ENCODE measurements at regions not wholly inside any gene's neighbourhood (a gene's known extent, or its start where the extent isn't known, plus 50 kb on each side); places are given as distances from the start of the nearest gene placed in this dataset.

DNA sequence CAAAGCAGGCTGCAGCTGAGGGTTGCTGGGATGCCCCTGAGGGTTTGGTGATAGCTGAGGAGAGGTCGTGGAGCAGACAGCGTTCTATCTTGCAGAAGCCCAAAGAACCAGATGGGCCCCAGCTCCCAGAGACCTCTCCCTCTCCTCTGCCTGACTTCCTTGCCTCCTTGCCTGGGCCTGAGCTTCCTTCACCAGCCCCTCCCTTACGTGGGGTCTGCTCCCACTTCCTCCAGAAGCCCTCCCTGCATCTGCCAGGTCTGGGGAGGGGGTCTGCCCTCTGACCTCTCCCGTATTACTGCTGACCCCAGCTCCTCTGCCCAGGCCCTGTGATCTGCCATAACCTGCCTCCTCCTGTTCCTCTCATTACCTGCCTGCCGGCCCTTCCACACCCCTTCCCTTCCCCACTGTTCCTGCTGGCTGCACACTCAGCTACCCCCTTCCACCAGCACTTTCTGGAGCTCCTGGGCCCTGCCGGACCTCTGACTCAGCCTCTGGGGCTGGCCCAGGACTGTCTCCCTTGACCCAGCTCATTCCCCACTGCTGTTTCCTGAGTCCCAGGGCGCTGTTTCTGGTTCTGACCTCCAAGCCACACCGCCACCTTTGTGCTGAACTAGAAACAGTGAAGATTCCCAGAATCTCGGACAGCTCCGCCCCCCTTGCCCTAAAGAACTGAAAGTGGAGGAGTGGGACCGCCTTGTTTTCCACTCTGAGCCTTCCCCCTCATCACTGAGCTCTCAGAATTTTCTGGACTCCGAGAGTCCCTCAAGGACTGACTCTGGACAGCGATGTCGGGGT lies 237.7 kb upstream of the C1orf174 start:
- no peak for DNase-seq
- H3K4me3 ChIP-seq (ENCODE audit: low read depth, low read length): no peak overlapping the region
- no peaks in the 10 kb centered on the region for H3K36me3 ChIP-seq (replicated peaks)
- H3K27me3 ChIP-seq (replicated peaks): no peaks in the 10 kb centered on the region
- in situ Hi-C loops (cut with HindIII; ENCODE audit: low pct_ligation_motif_present, low sequenced_read_pairs): no loop called here
- no peak for TF ChIP-seq CTCF (IDR thresholded peaks at IDR 0.05; ENCODE audit: low read depth, low read length, missing control alignments)
- no peak overlapping the region for H3K27ac ChIP-seq

DNA sequence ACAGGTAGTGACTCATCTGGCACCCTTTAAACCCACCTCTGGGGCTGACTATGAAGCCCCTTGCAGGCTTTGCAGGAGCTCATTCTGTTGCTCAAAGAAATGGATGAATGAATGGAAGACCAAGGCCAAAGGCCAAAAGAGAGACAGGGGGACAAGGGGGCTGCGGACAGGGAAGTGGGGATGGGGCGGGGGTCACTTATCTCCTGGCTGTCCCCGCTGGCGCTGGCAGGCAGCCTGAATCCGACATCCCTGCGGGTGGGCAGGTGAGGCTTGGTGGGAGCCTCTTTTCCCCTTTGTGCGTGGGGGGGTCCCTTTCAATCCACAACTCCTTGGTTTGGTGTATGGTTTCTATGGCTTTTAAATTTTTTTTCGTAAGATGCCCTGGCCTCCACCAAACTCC lies 239.6 kb upstream of the C1orf174 start:
- in situ Hi-C loops (cut with HindIII; ENCODE audit: low pct_ligation_motif_present, low sequenced_read_pairs): no loop called here

GRCh38 chr1:4140241-4140640 lies 240.2 kb upstream of the C1orf174 start:
- no peak for TF ChIP-seq CTCF (IDR thresholded peaks at IDR 0.05; ENCODE audit: low read depth, low read length, missing control alignments)
- DNase-seq: no peak
- in situ Hi-C loops (cut with HindIII; ENCODE audit: low pct_ligation_motif_present, low sequenced_read_pairs): no loop called here
- no peaks in the 10 kb centered on the region for H3K27me3 ChIP-seq (replicated peaks)
- H3K36me3 ChIP-seq (replicated peaks): no peaks in the 10 kb centered on the region
- H3K27ac ChIP-seq: no peak overlapping the region
- H3K4me3 ChIP-seq (ENCODE audit: low read depth, low read length): no peak overlapping the region

More for the DNA sequence above, 239.6 kb upstream of the C1orf174 start:
- Histone ChIP-seq H3K36me3 (replicated peaks) (no peaks in the 10 kb centered on the region), H3K4me3 (ENCODE audit: low read depth, low read length) (no peak overlapping the region), H3K27me3 (replicated peaks) (no peaks in the 10 kb centered on the region), H3K27ac (no peak overlapping the region)
- DNase-seq: no peak
- TF ChIP-seq CTCF (IDR thresholded peaks at IDR 0.05; ENCODE audit: low read depth, low read length, missing control alignments): no peak

DNA sequence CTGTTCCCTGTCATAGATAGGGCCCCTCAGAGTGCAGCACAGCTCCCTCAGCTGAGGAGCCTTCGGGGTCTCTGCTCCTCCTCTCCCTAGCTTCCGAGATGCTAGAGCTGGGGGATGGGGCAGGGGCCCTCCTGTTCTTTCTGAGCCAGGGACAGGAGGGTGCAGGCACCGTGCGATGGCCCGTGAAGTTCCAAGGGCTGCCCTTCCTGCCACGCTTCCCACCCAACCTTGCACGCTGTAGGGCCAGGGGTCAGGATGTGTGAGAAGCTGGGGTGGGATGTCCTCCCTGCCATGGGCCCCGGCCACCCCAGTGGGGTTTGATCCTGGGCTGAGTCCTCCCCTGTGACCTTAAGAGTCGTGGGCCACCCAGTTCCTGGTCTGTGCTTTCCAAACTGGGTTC lies 240.7 kb upstream of the C1orf174 start:
- no peaks in the 10 kb centered on the region for H3K27me3 ChIP-seq (replicated peaks)
- no peaks in the 10 kb centered on the region for H3K36me3 ChIP-seq (replicated peaks)
- no peak overlapping the region for H3K27ac ChIP-seq
- TF ChIP-seq CTCF (IDR thresholded peaks at IDR 0.05; ENCODE audit: low read depth, low read length, missing control alignments): no peak
- H3K4me3 ChIP-seq (ENCODE audit: low read depth, low read length): no peak overlapping the region
- no peak for DNase-seq
- in situ Hi-C loops (cut with HindIII; ENCODE audit: low pct_ligation_motif_present, low sequenced_read_pairs): no loop called here

- Histone ChIP-seq H3K27ac (no peak overlapping the region), H3K36me3 (replicated peaks) (no peaks in the 10 kb centered on the region), H3K27me3 (replicated peaks) (no peaks in the 10 kb centered on the region), H3K4me3 (ENCODE audit: low read depth, low read length) (no peak overlapping the region)
- in situ Hi-C loops (cut with HindIII; ENCODE audit: low pct_ligation_motif_present, low sequenced_read_pairs): no loop called here
- no peak for TF ChIP-seq CTCF (IDR thresholded peaks at IDR 0.05; ENCODE audit: low read depth, low read length, missing control alignments)
- no peak for DNase-seq
Measured at GRCh38 chr1:4144349-4144971, 244.4 kb upstream of the C1orf174 start.

Data from brain microvascular endothelial cell (primary cell).